ENCODE measurements at regions not wholly inside any gene's neighbourhood (a gene's known extent, or its start where the extent isn't known, plus 50 kb on each side); places are given as distances from the start of the nearest gene placed in this dataset.

DNA sequence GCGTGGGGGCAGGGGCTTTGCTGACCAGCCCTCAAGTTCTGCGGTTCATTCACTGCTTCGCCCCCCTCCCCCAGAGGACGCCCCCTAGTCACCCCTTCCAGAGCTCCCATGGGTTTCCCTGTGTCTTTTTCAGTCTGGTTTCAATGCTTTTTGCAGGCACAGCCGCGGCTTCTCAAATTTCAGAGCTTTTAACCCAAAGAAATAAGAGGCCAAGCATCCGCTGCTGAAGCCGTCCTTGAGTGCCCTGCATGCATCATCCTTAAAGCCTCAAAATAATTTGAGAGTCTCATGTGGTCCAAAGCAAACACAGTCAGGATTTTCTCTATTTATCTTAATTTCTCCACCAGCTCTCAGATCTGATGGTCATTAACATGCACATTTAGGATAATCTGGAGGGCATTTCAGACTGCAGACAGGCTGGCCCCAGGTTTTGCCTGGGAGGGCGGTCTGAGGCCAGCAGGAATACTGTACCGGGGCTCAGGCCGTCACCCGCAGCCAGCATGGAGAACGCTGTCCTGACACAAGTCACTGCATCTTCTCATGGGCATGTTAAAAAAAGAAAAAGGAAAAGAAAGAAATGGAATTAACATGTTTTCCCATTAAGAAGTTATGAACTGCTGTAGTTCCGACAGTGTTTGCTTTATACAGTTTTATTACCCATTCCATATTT lies 420.8 kb upstream of the IRX4 start:
- no peak overlapping the region for H2AFZ ChIP-seq (ENCODE audit: low read depth, low read length)
- H3K4me2 ChIP-seq (ENCODE audit: insufficient read depth, low read length), result no peak overlapping the region
- TF ChIP-seq, protein P1, sequence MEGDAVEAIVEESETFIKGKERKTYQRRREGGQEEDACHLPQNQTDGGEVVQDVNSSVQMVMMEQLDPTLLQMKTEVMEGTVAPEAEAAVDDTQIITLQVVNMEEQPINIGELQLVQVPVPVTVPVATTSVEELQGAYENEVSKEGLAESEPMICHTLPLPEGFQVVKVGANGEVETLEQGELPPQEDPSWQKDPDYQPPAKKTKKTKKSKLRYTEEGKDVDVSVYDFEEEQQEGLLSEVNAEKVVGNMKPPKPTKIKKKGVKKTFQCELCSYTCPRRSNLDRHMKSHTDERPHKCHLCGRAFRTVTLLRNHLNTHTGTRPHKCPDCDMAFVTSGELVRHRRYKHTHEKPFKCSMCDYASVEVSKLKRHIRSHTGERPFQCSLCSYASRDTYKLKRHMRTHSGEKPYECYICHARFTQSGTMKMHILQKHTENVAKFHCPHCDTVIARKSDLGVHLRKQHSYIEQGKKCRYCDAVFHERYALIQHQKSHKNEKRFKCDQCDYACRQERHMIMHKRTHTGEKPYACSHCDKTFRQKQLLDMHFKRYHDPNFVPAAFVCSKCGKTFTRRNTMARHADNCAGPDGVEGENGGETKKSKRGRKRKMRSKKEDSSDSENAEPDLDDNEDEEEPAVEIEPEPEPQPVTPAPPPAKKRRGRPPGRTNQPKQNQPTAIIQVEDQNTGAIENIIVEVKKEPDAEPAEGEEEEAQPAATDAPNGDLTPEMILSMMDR (IDR thresholded peaks at IDR 0.05; ENCODE audit: borderline replicate concordance, extremely low read depth, low read length, poor library complexity, severe bottlenecking), result no peak
- TF ChIP-seq EZH2 (IDR thresholded peaks at IDR 0.05; ENCODE audit: borderline replicate concordance, low read depth, low read length, severe bottlenecking), result no peak
- DNase-seq, result no peak
- no peaks in the 10 kb centered on the region for H3K4me1 ChIP-seq (ENCODE audit: insufficient read depth, low read length)
- H3K9ac ChIP-seq (ENCODE audit: low read depth, low read length), result no peak overlapping the region
- ATAC-seq (ENCODE audit: insufficient read depth, low read depth), result no peak
- no peak overlapping the region for H3K4me3 ChIP-seq (ENCODE audit: low read depth in 1 of 2, low read length in 2 of 2)
- no peaks in the 10 kb centered on the region for H3K79me2 ChIP-seq (ENCODE audit: insufficient read depth, low read length)
- H3K27ac ChIP-seq (ENCODE audit: low read length), result no peak overlapping the region
- no peaks in the 10 kb centered on the region for H3K27me3 ChIP-seq (ENCODE audit: insufficient read depth, low read length, poor library complexity)
- no peaks in the 10 kb centered on the region for H3K9me3 ChIP-seq (ENCODE audit: insufficient read depth, low read length, severe bottlenecking)
- H3K36me3 ChIP-seq (ENCODE audit: insufficient read depth, low read length), result no peaks in the 10 kb centered on the region
- no peaks in the 10 kb centered on the region for H4K20me1 ChIP-seq (ENCODE audit: insufficient read depth, low read length)

DNA sequence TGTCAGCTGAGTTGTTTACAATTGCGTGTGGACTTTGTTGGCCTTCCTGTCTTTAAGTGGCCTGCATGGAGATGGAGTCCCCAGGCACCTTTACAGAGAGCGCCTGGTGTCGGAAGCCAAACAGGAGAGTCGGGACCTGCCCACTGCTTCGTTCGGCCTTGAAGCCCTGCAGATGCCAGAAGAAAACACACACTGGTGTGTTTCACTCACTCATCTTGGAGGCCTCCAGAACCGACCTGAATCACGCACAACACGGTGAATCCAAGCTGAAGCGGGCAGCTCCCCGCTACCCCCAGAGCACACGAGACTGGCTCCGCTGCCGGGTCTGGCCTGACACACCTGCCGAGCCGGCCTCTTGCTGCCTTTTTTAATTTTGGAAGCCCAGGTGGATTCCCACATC lies 419.4 kb upstream of the IRX4 start:
- Histone ChIP-seq H3K36me3 (ENCODE audit: insufficient read depth, low read length) (no peaks in the 10 kb centered on the region), H3K9me3 (ENCODE audit: insufficient read depth, low read length, severe bottlenecking) (no peaks in the 10 kb centered on the region)
- no peak for ATAC-seq (ENCODE audit: insufficient read depth, low read depth)

GRCh38 chr5:2300861-2301574 lies 418.3 kb upstream of the IRX4 start:
- no peaks in the 10 kb centered on the region for H3K27me3 ChIP-seq (ENCODE audit: insufficient read depth, low read length, poor library complexity)
- H3K9ac ChIP-seq (ENCODE audit: low read depth, low read length), result no peak overlapping the region
- H2AFZ ChIP-seq (ENCODE audit: low read depth, low read length), result no peak overlapping the region
- no peaks in the 10 kb centered on the region for H3K79me2 ChIP-seq (ENCODE audit: insufficient read depth, low read length)
- H4K20me1 ChIP-seq (ENCODE audit: insufficient read depth, low read length), result no peaks in the 10 kb centered on the region
- H3K9me3 ChIP-seq (ENCODE audit: insufficient read depth, low read length, severe bottlenecking), result no peaks in the 10 kb centered on the region
- no peak for TF ChIP-seq EZH2 (IDR thresholded peaks at IDR 0.05; ENCODE audit: borderline replicate concordance, low read depth, low read length, severe bottlenecking)
- TF ChIP-seq, protein P1 (IDR thresholded peaks at IDR 0.05; ENCODE audit: borderline replicate concordance, extremely low read depth, low read length, poor library complexity, severe bottlenecking), result no peak
- ATAC-seq (ENCODE audit: insufficient read depth, low read depth) (no peak), DNase-seq (no peak)
- H3K27ac ChIP-seq (ENCODE audit: low read length), result no peak overlapping the region
- H3K4me3 ChIP-seq (ENCODE audit: low read depth in 1 of 2, low read length in 2 of 2), result no peak overlapping the region
- H3K4me1 ChIP-seq (ENCODE audit: insufficient read depth, low read length), result no peaks in the 10 kb centered on the region
- no peak overlapping the region for H3K4me2 ChIP-seq (ENCODE audit: insufficient read depth, low read length)
- no peaks in the 10 kb centered on the region for H3K36me3 ChIP-seq (ENCODE audit: insufficient read depth, low read length)

More for the DNA sequence above, 419.4 kb upstream of the IRX4 start:
- Histone ChIP-seq H3K9ac (ENCODE audit: low read depth, low read length) (no peak overlapping the region), H3K27me3 (ENCODE audit: insufficient read depth, low read length, poor library complexity) (no peaks in the 10 kb centered on the region), H3K27ac (ENCODE audit: low read length) (no peak overlapping the region), H3K4me3 (ENCODE audit: low read depth in 1 of 2, low read length in 2 of 2) (no peak overlapping the region), H2AFZ (ENCODE audit: low read depth, low read length) (no peak overlapping the region), H3K4me1 (ENCODE audit: insufficient read depth, low read length) (no peaks in the 10 kb centered on the region), H3K79me2 (ENCODE audit: insufficient read depth, low read length) (no peaks in the 10 kb centered on the region), H3K4me2 (ENCODE audit: insufficient read depth, low read length) (no peak overlapping the region), H4K20me1 (ENCODE audit: insufficient read depth, low read length) (no peaks in the 10 kb centered on the region)
- DNase-seq, result no peak
- TF ChIP-seq, protein P1 (IDR thresholded peaks at IDR 0.05; ENCODE audit: borderline replicate concordance, extremely low read depth, low read length, poor library complexity, severe bottlenecking), result no peak
- TF ChIP-seq EZH2 (IDR thresholded peaks at IDR 0.05; ENCODE audit: borderline replicate concordance, low read depth, low read length, severe bottlenecking), result no peak

Measured in DND-41 (cell line).